ENCODE measurements at regions not wholly inside any gene's neighbourhood (a gene's known extent, or its start where the extent isn't known, plus 50 kb on each side); places are given as distances from the start of the nearest gene placed in this dataset.

DNA sequence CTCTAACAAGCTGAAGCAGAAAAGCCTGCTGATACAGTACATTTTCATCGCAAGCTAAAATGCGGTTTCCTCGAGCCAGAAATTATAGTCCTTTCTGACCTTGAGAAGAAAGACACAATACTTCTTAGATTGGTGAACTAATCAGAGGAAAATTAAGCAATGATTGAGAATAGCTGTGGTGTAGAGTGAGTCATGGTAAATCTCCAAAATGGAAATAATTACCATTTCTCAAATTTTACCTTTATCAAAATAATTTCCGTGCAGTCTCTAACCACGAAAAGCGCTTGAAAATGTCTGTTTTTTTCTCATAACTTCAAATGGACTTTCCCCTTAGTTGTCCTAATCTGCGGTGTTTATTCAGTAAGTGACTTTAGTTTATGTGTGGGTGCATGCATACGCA, 190.2 kb downstream of the CPE start:
- TF ChIP-seq, protein P1, sequence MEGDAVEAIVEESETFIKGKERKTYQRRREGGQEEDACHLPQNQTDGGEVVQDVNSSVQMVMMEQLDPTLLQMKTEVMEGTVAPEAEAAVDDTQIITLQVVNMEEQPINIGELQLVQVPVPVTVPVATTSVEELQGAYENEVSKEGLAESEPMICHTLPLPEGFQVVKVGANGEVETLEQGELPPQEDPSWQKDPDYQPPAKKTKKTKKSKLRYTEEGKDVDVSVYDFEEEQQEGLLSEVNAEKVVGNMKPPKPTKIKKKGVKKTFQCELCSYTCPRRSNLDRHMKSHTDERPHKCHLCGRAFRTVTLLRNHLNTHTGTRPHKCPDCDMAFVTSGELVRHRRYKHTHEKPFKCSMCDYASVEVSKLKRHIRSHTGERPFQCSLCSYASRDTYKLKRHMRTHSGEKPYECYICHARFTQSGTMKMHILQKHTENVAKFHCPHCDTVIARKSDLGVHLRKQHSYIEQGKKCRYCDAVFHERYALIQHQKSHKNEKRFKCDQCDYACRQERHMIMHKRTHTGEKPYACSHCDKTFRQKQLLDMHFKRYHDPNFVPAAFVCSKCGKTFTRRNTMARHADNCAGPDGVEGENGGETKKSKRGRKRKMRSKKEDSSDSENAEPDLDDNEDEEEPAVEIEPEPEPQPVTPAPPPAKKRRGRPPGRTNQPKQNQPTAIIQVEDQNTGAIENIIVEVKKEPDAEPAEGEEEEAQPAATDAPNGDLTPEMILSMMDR (conservative IDR thresholded peaks at IDR 0.05; ENCODE audit: low read depth, low read length) = no peak
- no peak for TF ChIP-seq EZH2 (IDR thresholded peaks at IDR 0.05; ENCODE audit: borderline replicate concordance, low read depth, low read length, poor library complexity, severe bottlenecking)

Data from A673 (cell line).